Erythroblast (primary cell): ENCODE measurements at regions not wholly inside any gene's neighbourhood (a gene's known extent, or its start where the extent isn't known, plus 50 kb on each side); places are given as distances from the start of the nearest gene placed in this dataset.

ENCODE experiments used
- GATA1 ChIP-seq: IDR thresholded peaks from 2 replicates; pipeline ENCODE4 v1.6.1; 2011; ENCODE audit warnings: low read depth, mild to moderate bottlenecking, control low read depth, low read length, moderate library complexity
- POLR2A ChIP-seq: IDR thresholded peaks from 2 replicates; pipeline ENCODE4 v1.6.1; 2011; ENCODE audit warnings: mild to moderate bottlenecking, low read length

- TF ChIP-seq POLR2A (no peak), GATA1 (no peak)
Observed at GRCh38 chr3:139868773-139869172, 66.2 kb upstream of the CLSTN2 start.
